Pons (tissue), 1 donor: ENCODE measurements at regions not wholly inside any gene's neighbourhood (a gene's known extent, or its start where the extent isn't known, plus 50 kb on each side); places are given as distances from the start of the nearest gene placed in this dataset.
A peak's percentile ranks its signal among the peaks of the same experiment; 100 is the strongest.

Source experiments
- DNase-seq: peaks from one replicate; pipeline ENCODE4 v3.0.0-alpha.2; 2016; ENCODE audit warnings: low spot score

- DNase-seq = no peak
These were observed 285.3 kb downstream of the RPLP1 start for GRCh38 chr15:69737916-69738315.

GRCh38 chr15:69740684-69741083, 288.1 kb downstream of the RPLP1 start:
- no peak for DNase-seq

GRCh38 chr15:69742361-69742760, 289.7 kb downstream of the RPLP1 start:
- no peak for DNase-seq

- DNase-seq = no peak
These were observed 290.5 kb downstream of the RPLP1 start for GRCh38 chr15:69743091-69743490.

- DNase-seq = no peak
These were observed 292.0 kb downstream of the RPLP1 start for GRCh38 chr15:69744391-69745162.

GRCh38 chr15:69747193-69747592, 294.6 kb downstream of the RPLP1 start:
- DNase-seq = no peak

GRCh38 chr15:69748131-69748530, 295.5 kb downstream of the RPLP1 start:
- DNase-seq = no peak

- DNase-seq = no peak
These were observed 296.1 kb downstream of the RPLP1 start for GRCh38 chr15:69748576-69749185.

GRCh38 chr15:69749274-69749673, 296.7 kb downstream of the RPLP1 start:
- DNase-seq = no peak

GRCh38 chr15:69749797-69750196, 297.2 kb downstream of the RPLP1 start:
- no peak for DNase-seq

- DNase-seq = no peak
These were observed 297.6 kb downstream of the RPLP1 start for GRCh38 chr15:69750253-69750652.

- no peak for DNase-seq
These were observed 298.5 kb downstream of the RPLP1 start for GRCh38 chr15:69751147-69751546.

GRCh38 chr15:69751566-69751965, 298.9 kb downstream of the RPLP1 start:
- DNase-seq = no peak

GRCh38 chr15:69753867-69754266, 301.2 kb downstream of the RPLP1 start:
- DNase-seq = no peak

- DNase-seq = no peak
These were observed 301.7 kb downstream of the RPLP1 start for GRCh38 chr15:69754313-69754712.

- no peak for DNase-seq
These were observed 303.1 kb downstream of the RPLP1 start for GRCh38 chr15:69755551-69756310.

- DNase-seq = no peak
These were observed 303.8 kb downstream of the RPLP1 start for GRCh38 chr15:69756440-69756839.

- no peak for DNase-seq
These were observed 304.6 kb downstream of the RPLP1 start for GRCh38 chr15:69757186-69757585.

GRCh38 chr15:69758291-69758771, 305.7 kb downstream of the RPLP1 start:
- no peak for DNase-seq

- peak; percentile 65 for DNase-seq
These were observed 306.5 kb downstream of the RPLP1 start for GRCh38 chr15:69758810-69759790.

GRCh38 chr15:69760258-69760845, 307.7 kb downstream of the RPLP1 start:
- no peak for DNase-seq
